Astrocyte of the spinal cord (primary cell): ENCODE measurements at regions not wholly inside any gene's neighbourhood (a gene's known extent, or its start where the extent isn't known, plus 50 kb on each side); places are given as distances from the start of the nearest gene placed in this dataset.

ENCODE experiments used
- DNase-seq: peaks from one replicate; pipeline ENCODE4 v3.0.0; 2011; ENCODE audit warnings: low read depth, low spot score
- H3K4me3 ChIP-seq: 2 replicates; pipeline ENCODE4 v1.5.1; 2011; ENCODE audit warnings: low read depth, mild to moderate bottlenecking, low read length, moderate library complexity
- CTCF ChIP-seq: IDR thresholded peaks from 2 replicates; pipeline ENCODE4 v1.5.1; 2012; ENCODE audit warnings: low read depth, mild to moderate bottlenecking, low read length, inconsistent platforms
- in situ Hi-C: cut with HindIII; loops from 2 replicates; pipeline ENCODE4 v1.10.0; 2017; ENCODE audit warnings: low sequenced_read_pairs

GRCh38 chr5:152883066-152883775, 478.1 kb upstream of the NMUR2 start:
- no peak overlapping the region for H3K4me3 ChIP-seq
- in situ Hi-C loops = no loop called here
- no peak for TF ChIP-seq CTCF
- DNase-seq = no peak

- DNase-seq = no peak
- no peak overlapping the region for H3K4me3 ChIP-seq
- in situ Hi-C loops = no loop called here
- TF ChIP-seq CTCF = no peak
Observed at GRCh38 chr5:152884006-152884405, 478.9 kb upstream of the NMUR2 start.

GRCh38 chr5:152900332-152900731, 495.3 kb upstream of the NMUR2 start:
- DNase-seq = no peak
- TF ChIP-seq CTCF = no peak
- in situ Hi-C loops = no loop called here

GRCh38 chr5:152901754-152902153, 496.7 kb upstream of the NMUR2 start:
- no peak for DNase-seq
- TF ChIP-seq CTCF = no peak

More at GRCh38 chr5:152900332-152900731, 495.3 kb upstream of the NMUR2 start:
- no peak overlapping the region for H3K4me3 ChIP-seq

GRCh38 chr5:152905286-152905685, 500.2 kb upstream of the NMUR2 start:
- DNase-seq = no peak
- TF ChIP-seq CTCF = no peak
- in situ Hi-C loops = no loop called here
- no peak overlapping the region for H3K4me3 ChIP-seq

More at GRCh38 chr5:152901754-152902153, 496.7 kb upstream of the NMUR2 start:
- no peak overlapping the region for H3K4me3 ChIP-seq
- in situ Hi-C loops = no loop called here

- in situ Hi-C loops = no loop called here
- no peak for DNase-seq
- TF ChIP-seq CTCF = no peak
- H3K4me3 ChIP-seq = no peak overlapping the region
Observed at GRCh38 chr5:152907488-152908245, 502.6 kb upstream of the NMUR2 start.
